DOHH2 (cell line): ENCODE measurements at regions not wholly inside any gene's neighbourhood (a gene's known extent, or its start where the extent isn't known, plus 50 kb on each side); places are given as distances from the start of the nearest gene placed in this dataset.

Source experiments
- H3F3A ChIP-seq: fragments of 200-600 bp; sonication (generic), shearing (Covaris generic); 2 replicates; pipeline ENCODE4 v1.6.0; 2016; ENCODE audit warnings: antibody characterized with exemption, mild to moderate bottlenecking; ENCODE audit not compliant: control insufficient read depth, insufficient read depth
- H3K27ac ChIP-seq: fragments of 200-600 bp; sonication (generic); 2 replicates; pipeline ENCODE4 v1.5.1; 2014; ENCODE audit warnings: low read depth, mild to moderate bottlenecking, low read length, moderate library complexity
- H3K27me3 ChIP-seq: fragments of 200-600 bp; sonication (generic); 2 replicates; pipeline ENCODE4 v1.6.1; 2014; ENCODE audit warnings: mild to moderate bottlenecking, low read length, mixed read lengths; ENCODE audit not compliant: control insufficient read depth
- H3K36me3 ChIP-seq: fragments of 200-600 bp; sonication (generic); 2 replicates; pipeline ENCODE4 v1.6.1; 2014; ENCODE audit warnings: mild to moderate bottlenecking, low read length, moderate library complexity, mixed read lengths; ENCODE audit not compliant: control insufficient read depth
- H3K4me1 ChIP-seq: fragments of 200-600 bp; sonication (generic); 2 replicates; pipeline ENCODE4 v1.6.1; 2014; ENCODE audit warnings: mild to moderate bottlenecking, low read length, mixed read lengths; ENCODE audit not compliant: control insufficient read depth
- H3K4me2 ChIP-seq: fragments of 200-600 bp; sonication (generic); 2 replicates; pipeline ENCODE4 v1.6.0; 2014; ENCODE audit warnings: mild to moderate bottlenecking, low read length, moderate library complexity
- H3K4me3 ChIP-seq: fragments of 200-600 bp; sonication (generic); 2 replicates; pipeline ENCODE4 v1.5.1; 2014; ENCODE audit warnings: mild to moderate bottlenecking, low read length, mixed read lengths
- H3K79me2 ChIP-seq: fragments of 200-600 bp; sonication (generic); 2 replicates; pipeline ENCODE4 v1.6.1; 2014; ENCODE audit warnings: mild to moderate bottlenecking, low read length, mixed read lengths; ENCODE audit not compliant: control insufficient read depth
- H3K9me2 ChIP-seq: fragments of 200-600 bp; sonication (generic); replicated peaks from 2 replicates; pipeline ENCODE4 v1.6.1; 2014; ENCODE audit warnings: mild to moderate bottlenecking, low read length, mixed read lengths; ENCODE audit not compliant: control insufficient read depth
- H3K9me3 ChIP-seq: fragments of 200-600 bp; sonication (generic); 2 replicates; pipeline ENCODE4 v1.6.1; 2014; ENCODE audit warnings: antibody characterized with exemption, low read length, mixed read lengths; ENCODE audit not compliant: control insufficient read depth, insufficient read depth
- H4K20me1 ChIP-seq: fragments of 200-600 bp; sonication (generic); 2 replicates; pipeline ENCODE4 v1.6.0; 2014; ENCODE audit warnings: low read depth, mild to moderate bottlenecking, antibody characterized with exemption, low read length, moderate library complexity; ENCODE audit not compliant: control insufficient read depth, insufficient read depth
- EZH2phosphoT487 ChIP-seq: fragments of 200-600 bp; sonication (generic); IDR thresholded peaks from 2 replicates; pipeline ENCODE4 v1.6.1; 2017; ENCODE audit warnings: borderline replicate concordance, mild to moderate bottlenecking, antibody characterized with exemption, low read length, moderate library complexity, mixed read lengths
- TF ChIP-seq, protein P1 (sequence below): fragments of 200-600 bp; sonication (generic); IDR thresholded peaks from one replicate; pipeline ENCODE4 v1.5.1; 2014; ENCODE audit warnings: antibody characterized with exemption, mild to moderate bottlenecking, low read depth, low read length; ENCODE audit not compliant: poor library complexity, severe bottlenecking

DNA sequence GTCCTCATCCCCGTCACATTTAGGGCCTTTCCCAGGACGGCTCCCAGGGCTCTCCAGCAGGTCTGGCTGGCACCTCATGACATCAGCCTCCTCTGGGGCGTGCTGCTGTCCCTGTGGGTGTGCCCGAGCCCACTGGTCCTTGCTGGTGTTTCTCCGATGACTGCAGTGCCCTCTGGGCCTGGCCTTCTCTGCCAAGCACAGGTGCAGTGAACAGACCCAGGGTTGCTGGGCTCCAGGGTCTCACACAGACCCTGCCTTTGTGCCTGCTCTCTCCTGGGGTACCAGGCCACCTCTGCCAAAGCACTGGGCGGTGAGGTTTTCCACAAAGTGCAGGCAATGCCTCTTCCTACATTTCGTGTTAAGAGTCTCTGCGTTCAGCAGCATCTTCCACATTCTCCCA is 246.1 kb downstream of the ACKR3 start:
- Histone ChIP-seq H3K4me2 (no peak overlapping the region), H3K9me3 (no peaks in the 10 kb centered on the region), H3F3A (no peaks in the 10 kb centered on the region), H3K27me3 (no peaks in the 10 kb centered on the region), H3K27ac (no peak overlapping the region), H4K20me1 (no peaks in the 10 kb centered on the region), H3K36me3 (no peaks in the 10 kb centered on the region), H3K79me2 (no peaks in the 10 kb centered on the region), H3K4me1 (no peaks in the 10 kb centered on the region), H3K9me2 (no peaks in the 10 kb centered on the region), H3K4me3 (no peak overlapping the region)
- no peak for TF ChIP-seq EZH2phosphoT487
- TF ChIP-seq, protein P1, sequence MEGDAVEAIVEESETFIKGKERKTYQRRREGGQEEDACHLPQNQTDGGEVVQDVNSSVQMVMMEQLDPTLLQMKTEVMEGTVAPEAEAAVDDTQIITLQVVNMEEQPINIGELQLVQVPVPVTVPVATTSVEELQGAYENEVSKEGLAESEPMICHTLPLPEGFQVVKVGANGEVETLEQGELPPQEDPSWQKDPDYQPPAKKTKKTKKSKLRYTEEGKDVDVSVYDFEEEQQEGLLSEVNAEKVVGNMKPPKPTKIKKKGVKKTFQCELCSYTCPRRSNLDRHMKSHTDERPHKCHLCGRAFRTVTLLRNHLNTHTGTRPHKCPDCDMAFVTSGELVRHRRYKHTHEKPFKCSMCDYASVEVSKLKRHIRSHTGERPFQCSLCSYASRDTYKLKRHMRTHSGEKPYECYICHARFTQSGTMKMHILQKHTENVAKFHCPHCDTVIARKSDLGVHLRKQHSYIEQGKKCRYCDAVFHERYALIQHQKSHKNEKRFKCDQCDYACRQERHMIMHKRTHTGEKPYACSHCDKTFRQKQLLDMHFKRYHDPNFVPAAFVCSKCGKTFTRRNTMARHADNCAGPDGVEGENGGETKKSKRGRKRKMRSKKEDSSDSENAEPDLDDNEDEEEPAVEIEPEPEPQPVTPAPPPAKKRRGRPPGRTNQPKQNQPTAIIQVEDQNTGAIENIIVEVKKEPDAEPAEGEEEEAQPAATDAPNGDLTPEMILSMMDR, result no peak

DNA sequence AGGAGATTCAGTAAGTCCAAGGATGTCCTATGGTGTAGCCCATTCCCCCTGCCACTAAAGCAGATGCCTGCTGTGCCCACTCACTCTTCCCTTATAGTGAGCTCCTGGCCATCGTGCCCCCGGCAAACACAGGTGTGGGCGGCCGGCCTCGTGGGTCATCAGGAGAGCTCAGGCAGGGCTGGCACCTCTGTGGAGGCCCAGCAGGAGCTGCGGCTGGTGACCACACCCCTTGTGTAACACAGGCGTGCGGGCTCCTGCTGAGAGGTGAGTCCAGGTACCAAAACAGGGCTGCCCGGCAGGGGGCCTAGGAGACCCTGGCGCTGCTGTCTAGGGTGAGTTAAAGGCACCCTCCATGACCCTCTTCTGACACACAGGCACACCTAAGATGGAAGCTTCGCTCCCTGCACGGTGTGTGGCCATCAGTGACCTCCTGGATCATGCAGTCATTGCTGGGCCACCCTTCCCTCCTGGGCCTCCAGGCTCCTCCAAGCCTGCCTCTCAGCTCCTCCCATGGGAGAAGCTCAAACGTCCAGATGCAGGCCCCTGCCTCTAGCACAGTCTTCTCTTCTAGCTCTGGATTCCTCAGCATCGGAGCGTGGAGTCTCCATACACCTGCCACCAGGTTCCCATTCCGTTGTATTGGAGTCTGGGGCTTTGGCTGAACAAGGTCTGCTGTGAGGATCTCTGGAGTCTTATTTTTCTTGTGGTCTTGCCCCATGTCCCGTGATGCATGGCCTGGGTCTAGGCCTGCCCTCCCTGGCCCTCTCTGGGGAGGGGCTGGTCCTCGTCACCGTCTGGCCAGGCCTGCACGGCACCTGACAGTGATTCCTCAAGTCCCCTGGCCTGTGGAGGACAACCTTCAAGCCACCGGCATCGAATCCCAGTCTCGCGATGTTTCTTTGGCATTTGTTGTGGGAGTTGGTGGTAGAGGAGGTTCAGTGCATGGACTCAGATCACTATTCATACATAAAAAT is 246.9 kb downstream of the ACKR3 start:
- no peaks in the 10 kb centered on the region for H3K27me3 ChIP-seq
- H3K27ac ChIP-seq, result no peak overlapping the region
- H3F3A ChIP-seq, result no peaks in the 10 kb centered on the region
- no peaks in the 10 kb centered on the region for H3K79me2 ChIP-seq
- no peak overlapping the region for H3K4me3 ChIP-seq
- H3K9me2 ChIP-seq, result no peaks in the 10 kb centered on the region
- no peaks in the 10 kb centered on the region for H3K9me3 ChIP-seq
- no peak overlapping the region for H3K4me2 ChIP-seq
- TF ChIP-seq, protein P1, result no peak
- no peak for TF ChIP-seq EZH2phosphoT487
- H3K36me3 ChIP-seq, result no peaks in the 10 kb centered on the region
- no peaks in the 10 kb centered on the region for H3K4me1 ChIP-seq
- no peaks in the 10 kb centered on the region for H4K20me1 ChIP-seq

DNA sequence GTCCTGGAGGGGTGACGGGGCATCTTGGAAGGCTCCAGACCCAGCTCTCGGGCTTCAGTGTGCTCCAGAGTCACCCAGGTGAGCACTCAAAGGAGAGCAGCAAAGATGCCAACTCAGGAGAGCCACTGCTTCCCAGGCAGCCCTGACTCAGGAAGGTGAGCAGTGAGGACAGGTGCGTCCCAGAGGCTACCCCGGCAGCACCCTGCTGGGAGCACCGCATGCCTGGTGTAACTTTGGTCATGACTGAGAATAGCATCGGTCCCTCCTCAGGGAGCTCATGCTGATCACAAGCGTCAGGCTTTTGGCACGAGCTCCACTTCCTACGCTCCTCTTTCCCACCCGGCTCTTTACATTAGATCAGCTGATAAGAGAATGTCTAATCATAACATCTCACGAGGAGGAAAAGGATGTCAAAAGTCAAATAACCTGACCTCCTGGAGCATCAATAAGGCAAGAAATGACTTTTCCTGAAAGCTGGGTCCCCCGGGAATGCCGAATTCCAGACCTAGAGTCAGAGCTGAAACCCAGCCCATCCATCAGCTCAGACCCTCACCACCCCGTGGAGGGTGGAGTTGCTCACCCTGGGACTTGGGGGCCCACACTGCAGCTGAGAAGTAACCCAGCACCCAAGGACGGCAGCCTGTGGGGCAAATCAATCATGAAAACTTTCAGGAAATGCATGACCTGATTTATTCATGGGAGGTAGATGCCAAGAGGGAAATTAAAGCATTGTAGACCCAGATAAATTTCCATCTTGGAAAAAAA is 248.8 kb downstream of the ACKR3 start:
- no peaks in the 10 kb centered on the region for H4K20me1 ChIP-seq
- no peaks in the 10 kb centered on the region for H3K4me1 ChIP-seq
- no peak overlapping the region for H3K4me2 ChIP-seq
- TF ChIP-seq, protein P1, result no peak
- TF ChIP-seq EZH2phosphoT487, result no peak
- H3K27me3 ChIP-seq, result no peaks in the 10 kb centered on the region
- no peaks in the 10 kb centered on the region for H3K79me2 ChIP-seq
- H3K36me3 ChIP-seq, result no peaks in the 10 kb centered on the region
- no peaks in the 10 kb centered on the region for H3K9me3 ChIP-seq
- no peaks in the 10 kb centered on the region for H3F3A ChIP-seq
- no peak overlapping the region for H3K4me3 ChIP-seq
- H3K9me2 ChIP-seq, result no peaks in the 10 kb centered on the region
- H3K27ac ChIP-seq, result no peak overlapping the region
